GM18907 (cell line): ENCODE measurements at regions not wholly inside any gene's neighbourhood (a gene's known extent, or its start where the extent isn't known, plus 50 kb on each side); places are given as distances from the start of the nearest gene placed in this dataset.

ENCODE experiments used
- ATAC-seq: cut with Tn5 transposase; IDR thresholded peaks from one replicate; pipeline ENCODE4 v1.9.1; 2021; ENCODE audit warnings: mild to moderate bottlenecking, moderate library complexity; ENCODE audit not compliant: unreplicated experiment

GRCh38 chr13:99911965-99912566 is 59.5 kb downstream of the ZIC5 start:
- no peak for ATAC-seq

- no peak for ATAC-seq
Observed at GRCh38 chr13:99911069-99911964, 60.2 kb downstream of the ZIC5 start.

GRCh38 chr13:99909836-99910619 is 61.5 kb downstream of the ZIC5 start:
- no peak for ATAC-seq

- ATAC-seq: no peak
Observed at GRCh38 chr13:99909097-99909835, 62.3 kb downstream of the ZIC5 start.

- ATAC-seq: no peak
Observed at GRCh38 chr13:99908140-99908803, 63.3 kb downstream of the ZIC5 start.

- ATAC-seq: no peak
Observed at GRCh38 chr13:99907627-99908026, 63.9 kb downstream of the ZIC5 start.

- ATAC-seq: no peak
Observed at GRCh38 chr13:99907038-99907437, 64.5 kb downstream of the ZIC5 start.

- ATAC-seq: no peak
Observed at GRCh38 chr13:99905814-99906213, 65.8 kb downstream of the ZIC5 start.

- no peak for ATAC-seq
Observed at GRCh38 chr13:99905224-99905623, 66.3 kb downstream of the ZIC5 start.

- no peak for ATAC-seq
Observed at GRCh38 chr13:99903140-99903539, 68.4 kb downstream of the ZIC5 start.

GRCh38 chr13:99902657-99903056 is 68.9 kb downstream of the ZIC5 start:
- ATAC-seq: no peak

- ATAC-seq: no peak
Observed at GRCh38 chr13:99900960-99901359, 70.6 kb downstream of the ZIC5 start.

GRCh38 chr13:99898421-99898820 is 73.1 kb downstream of the ZIC5 start:
- no peak for ATAC-seq

GRCh38 chr13:99897076-99897440 is 74.5 kb downstream of the ZIC5 start:
- no peak for ATAC-seq

- ATAC-seq: no peak
Observed at GRCh38 chr13:99896369-99897075, 75.0 kb downstream of the ZIC5 start.

- no peak for ATAC-seq
Observed at GRCh38 chr13:99895444-99896368, 75.9 kb downstream of the ZIC5 start.

GRCh38 chr13:99894840-99895443 is 76.6 kb downstream of the ZIC5 start:
- ATAC-seq: no peak

GRCh38 chr13:99894105-99894839 is 77.3 kb downstream of the ZIC5 start:
- ATAC-seq: no peak
